ENCODE measurements at regions not wholly inside any gene's neighbourhood (a gene's known extent, or its start where the extent isn't known, plus 50 kb on each side); places are given as distances from the start of the nearest gene placed in this dataset.

DNA sequence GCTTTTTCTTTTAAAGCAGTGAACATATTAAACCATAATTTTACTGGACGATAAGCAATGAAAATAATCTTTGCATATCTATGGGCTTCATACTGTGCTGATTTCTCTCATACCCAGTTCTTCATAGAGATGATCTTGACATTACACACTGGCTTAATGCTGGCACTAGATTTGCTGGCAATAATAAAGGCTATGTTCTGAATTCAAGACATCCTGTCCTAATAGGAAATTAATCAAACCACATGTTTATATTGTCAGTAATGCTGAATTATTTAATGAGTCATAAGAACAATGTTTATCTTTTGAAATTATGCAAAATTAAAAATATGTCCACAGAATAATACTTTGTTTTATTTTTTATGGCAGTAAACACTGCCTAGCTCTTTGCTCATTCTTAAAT lies 643.2 kb downstream of the OTOL1 start:
- TF ChIP-seq POLR2A (IDR thresholded peaks at IDR 0.05; ENCODE audit: low read depth, low read length) (no peak), BMI1 (IDR thresholded peaks at IDR 0.05; ENCODE audit: borderline replicate concordance) (no peak), YY1 (IDR thresholded peaks at IDR 0.05; ENCODE audit: low read depth, low read length) (no peak), RCOR1 (conservative IDR thresholded peaks at IDR 0.05; ENCODE audit: low read depth, low read length) (no peak), CREM (IDR thresholded peaks at IDR 0.05; ENCODE audit: low read depth) (no peak), KDM1A (IDR thresholded peaks at IDR 0.05; ENCODE audit: borderline replicate concordance) (no peak), SUZ12 (IDR thresholded peaks at IDR 0.05; ENCODE audit: unreplicated experiment) (no peak), FOXM1 (IDR thresholded peaks at IDR 0.05; ENCODE audit: low read depth, low read length) (no peak)
- TF ChIP-seq, protein P1, sequence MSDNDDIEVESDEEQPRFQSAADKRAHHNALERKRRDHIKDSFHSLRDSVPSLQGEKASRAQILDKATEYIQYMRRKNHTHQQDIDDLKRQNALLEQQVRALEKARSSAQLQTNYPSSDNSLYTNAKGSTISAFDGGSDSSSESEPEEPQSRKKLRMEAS (IDR thresholded peaks at IDR 0.05; ENCODE audit: low read depth, low read length): no peak
- TF ChIP-seq, protein P2, sequence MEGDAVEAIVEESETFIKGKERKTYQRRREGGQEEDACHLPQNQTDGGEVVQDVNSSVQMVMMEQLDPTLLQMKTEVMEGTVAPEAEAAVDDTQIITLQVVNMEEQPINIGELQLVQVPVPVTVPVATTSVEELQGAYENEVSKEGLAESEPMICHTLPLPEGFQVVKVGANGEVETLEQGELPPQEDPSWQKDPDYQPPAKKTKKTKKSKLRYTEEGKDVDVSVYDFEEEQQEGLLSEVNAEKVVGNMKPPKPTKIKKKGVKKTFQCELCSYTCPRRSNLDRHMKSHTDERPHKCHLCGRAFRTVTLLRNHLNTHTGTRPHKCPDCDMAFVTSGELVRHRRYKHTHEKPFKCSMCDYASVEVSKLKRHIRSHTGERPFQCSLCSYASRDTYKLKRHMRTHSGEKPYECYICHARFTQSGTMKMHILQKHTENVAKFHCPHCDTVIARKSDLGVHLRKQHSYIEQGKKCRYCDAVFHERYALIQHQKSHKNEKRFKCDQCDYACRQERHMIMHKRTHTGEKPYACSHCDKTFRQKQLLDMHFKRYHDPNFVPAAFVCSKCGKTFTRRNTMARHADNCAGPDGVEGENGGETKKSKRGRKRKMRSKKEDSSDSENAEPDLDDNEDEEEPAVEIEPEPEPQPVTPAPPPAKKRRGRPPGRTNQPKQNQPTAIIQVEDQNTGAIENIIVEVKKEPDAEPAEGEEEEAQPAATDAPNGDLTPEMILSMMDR (IDR thresholded peaks at IDR 0.05 in 2 of 3, conservative IDR thresholded peaks at IDR 0.05 in 1 of 3; ENCODE audit: control insufficient read depth in 2 of 3, extremely low read depth in 1 of 3, insufficient read depth in 1 of 3, low read depth in 3 of 3, low read length in 3 of 3): no peak
